ENCODE measurements at regions not wholly inside any gene's neighbourhood (a gene's known extent, or its start where the extent isn't known, plus 50 kb on each side); places are given as distances from the start of the nearest gene placed in this dataset.
A peak's percentile ranks its signal among the peaks of the same experiment; 100 is the strongest.

DNA sequence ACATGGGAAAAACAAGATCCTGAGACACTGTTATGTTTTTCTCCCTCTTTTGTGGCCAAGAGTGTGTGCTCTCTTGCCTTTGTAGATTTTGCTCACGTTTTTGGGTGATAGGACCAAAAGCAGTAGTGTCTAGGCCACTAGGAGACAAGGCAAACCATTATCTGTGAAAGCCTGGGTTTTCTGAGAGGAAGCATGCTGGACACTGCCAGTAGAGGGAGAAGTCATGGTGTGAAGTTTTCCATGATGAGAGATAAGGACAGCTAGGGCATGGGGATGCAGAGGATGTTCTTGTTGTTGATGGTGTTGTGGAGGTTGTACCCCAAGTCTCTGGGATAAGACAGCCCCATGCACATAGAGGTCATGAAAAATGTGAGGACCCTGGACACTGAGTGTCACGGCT lies 285.3 kb downstream of the SOX11 start:
- Mint-ChIP-seq H3K4me1 (peaks cover 77% of the 10 kb centered on the region), H3K4me3 (no peak overlapping the region), H3K36me3 (no peaks in the 10 kb centered on the region), H3K27me3 (ENCODE audit: insufficient read depth, low read depth) (peaks cover 5% of the 10 kb centered on the region), H3K27ac (no peak overlapping the region), H3K9me3 (peaks cover 8% of the 10 kb centered on the region)
- Histone ChIP-seq H4K20me1 (ENCODE audit: low read depth) (no peaks in the 10 kb centered on the region), H3K4me3 (no peak overlapping the region), H3F3A (ENCODE audit: low read depth) (peaks cover 46% of the 10 kb centered on the region), H3K9ac (no peak overlapping the region), H3K36me3 (no peaks in the 10 kb centered on the region), H3K9me3 (ENCODE audit: low read depth) (no peaks in the 10 kb centered on the region), H3K27ac (no peak overlapping the region), H2AFZ (replicated peaks) (no peak overlapping the region), H3K4me1 (peaks cover 44% of the 10 kb centered on the region), H3K27me3 (no peaks in the 10 kb centered on the region), H3K79me2 (ENCODE audit: low read depth) (no peaks in the 10 kb centered on the region), H3K4me2 (no peak overlapping the region)
- no peak for DNase-seq (ENCODE audit: low spot score)
- TF ChIP-seq EZH2 (IDR thresholded peaks at IDR 0.05) (no peak), EZH2phosphoT487 (IDR thresholded peaks at IDR 0.05) (no peak)
- TF ChIP-seq, protein P1, sequence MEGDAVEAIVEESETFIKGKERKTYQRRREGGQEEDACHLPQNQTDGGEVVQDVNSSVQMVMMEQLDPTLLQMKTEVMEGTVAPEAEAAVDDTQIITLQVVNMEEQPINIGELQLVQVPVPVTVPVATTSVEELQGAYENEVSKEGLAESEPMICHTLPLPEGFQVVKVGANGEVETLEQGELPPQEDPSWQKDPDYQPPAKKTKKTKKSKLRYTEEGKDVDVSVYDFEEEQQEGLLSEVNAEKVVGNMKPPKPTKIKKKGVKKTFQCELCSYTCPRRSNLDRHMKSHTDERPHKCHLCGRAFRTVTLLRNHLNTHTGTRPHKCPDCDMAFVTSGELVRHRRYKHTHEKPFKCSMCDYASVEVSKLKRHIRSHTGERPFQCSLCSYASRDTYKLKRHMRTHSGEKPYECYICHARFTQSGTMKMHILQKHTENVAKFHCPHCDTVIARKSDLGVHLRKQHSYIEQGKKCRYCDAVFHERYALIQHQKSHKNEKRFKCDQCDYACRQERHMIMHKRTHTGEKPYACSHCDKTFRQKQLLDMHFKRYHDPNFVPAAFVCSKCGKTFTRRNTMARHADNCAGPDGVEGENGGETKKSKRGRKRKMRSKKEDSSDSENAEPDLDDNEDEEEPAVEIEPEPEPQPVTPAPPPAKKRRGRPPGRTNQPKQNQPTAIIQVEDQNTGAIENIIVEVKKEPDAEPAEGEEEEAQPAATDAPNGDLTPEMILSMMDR (IDR thresholded peaks at IDR 0.05) = no peak

DNA sequence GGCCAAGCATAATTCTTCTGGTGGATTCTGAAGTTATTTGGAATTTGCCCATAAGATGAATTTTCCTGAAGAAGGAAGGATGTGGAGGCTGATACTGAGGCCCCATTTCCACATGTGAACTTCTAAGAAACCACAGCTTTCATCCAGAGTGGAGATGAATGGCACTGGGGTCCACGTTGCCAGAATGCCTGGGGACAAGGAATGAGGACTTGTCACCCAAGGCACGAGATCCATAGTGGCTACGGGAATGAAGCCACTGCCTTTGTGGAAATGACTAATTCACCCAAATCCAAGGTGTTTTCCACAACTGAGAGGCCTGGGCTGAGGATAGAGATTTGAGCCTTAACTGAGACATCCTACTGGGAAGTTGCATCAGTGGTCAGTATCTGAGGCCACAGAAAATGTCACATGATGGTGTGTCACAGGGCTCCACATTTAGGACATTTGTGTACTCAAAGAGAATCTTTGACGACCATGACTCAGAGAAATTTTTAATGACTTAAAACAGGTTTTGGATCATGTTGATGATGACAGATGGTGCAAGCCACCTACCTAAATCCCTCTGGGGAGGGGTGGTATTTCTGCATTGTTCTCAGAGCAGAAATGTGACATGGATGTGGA lies 286.1 kb downstream of the SOX11 start:
- H3F3A ChIP-seq (ENCODE audit: low read depth) = peaks cover 53% of the 10 kb centered on the region
- no peaks in the 10 kb centered on the region for H4K20me1 ChIP-seq (ENCODE audit: low read depth)
- peaks cover 5% of the 10 kb centered on the region for H3K27me3 Mint-ChIP-seq (ENCODE audit: insufficient read depth, low read depth)
- H3K4me1 ChIP-seq = peaks cover 51% of the 10 kb centered on the region
- no peak overlapping the region for H3K4me3 ChIP-seq
- H3K27me3 ChIP-seq = no peaks in the 10 kb centered on the region
- no peaks in the 10 kb centered on the region for H3K36me3 Mint-ChIP-seq
- no peak overlapping the region for H3K27ac ChIP-seq
- H3K36me3 ChIP-seq = no peaks in the 10 kb centered on the region
- peak overlapping the region; percentile 45 for H3K4me3 Mint-ChIP-seq
- H3K4me2 ChIP-seq = no peak overlapping the region
- peaks cover 8% of the 10 kb centered on the region for H3K9me3 Mint-ChIP-seq
- peak overlapping the region; percentile 33 for H3K27ac Mint-ChIP-seq
- no peaks in the 10 kb centered on the region for H3K9me3 ChIP-seq (ENCODE audit: low read depth)
- peaks cover 84% of the 10 kb centered on the region for H3K4me1 Mint-ChIP-seq
- TF ChIP-seq, protein P1 (IDR thresholded peaks at IDR 0.05) = no peak
- TF ChIP-seq EZH2 (IDR thresholded peaks at IDR 0.05) = no peak
- no peak for TF ChIP-seq EZH2phosphoT487 (IDR thresholded peaks at IDR 0.05)
- H3K9ac ChIP-seq = no peak overlapping the region
- H2AFZ ChIP-seq (replicated peaks) = no peak overlapping the region
- no peaks in the 10 kb centered on the region for H3K79me2 ChIP-seq (ENCODE audit: low read depth)
- no peak for DNase-seq (ENCODE audit: low spot score)

GRCh38 chr2:5980450-5981190 lies 288.4 kb downstream of the SOX11 start:
- Histone ChIP-seq H3K36me3 (no peaks in the 10 kb centered on the region), H3K4me1 (peaks cover 58% of the 10 kb centered on the region), H3K27me3 (no peaks in the 10 kb centered on the region), H3F3A (ENCODE audit: low read depth) (peaks cover 61% of the 10 kb centered on the region), H3K9me3 (ENCODE audit: low read depth) (no peaks in the 10 kb centered on the region), H2AFZ (replicated peaks) (no peak overlapping the region), H3K4me2 (no peak overlapping the region), H3K79me2 (ENCODE audit: low read depth) (no peaks in the 10 kb centered on the region), H3K27ac (no peak overlapping the region), H3K4me3 (no peak overlapping the region), H4K20me1 (ENCODE audit: low read depth) (no peaks in the 10 kb centered on the region), H3K9ac (no peak overlapping the region)
- no peak for DNase-seq (ENCODE audit: low spot score)
- Mint-ChIP-seq H3K36me3 (no peaks in the 10 kb centered on the region), H3K27ac (peak overlapping the region; percentile 99), H3K4me3 (peak overlapping the region; percentile 86), H3K9me3 (peaks cover 8% of the 10 kb centered on the region), H3K27me3 (ENCODE audit: insufficient read depth, low read depth) (peaks cover 5% of the 10 kb centered on the region), H3K4me1 (peaks cover 84% of the 10 kb centered on the region)
- TF ChIP-seq EZH2 (IDR thresholded peaks at IDR 0.05) = no peak
- no peak for TF ChIP-seq EZH2phosphoT487 (IDR thresholded peaks at IDR 0.05)
- TF ChIP-seq, protein P1 (IDR thresholded peaks at IDR 0.05) = no peak

Data from neural progenitor cell (in vitro differentiated cells).